PFSK-1 (cell line): ENCODE measurements at regions not wholly inside any gene's neighbourhood (a gene's known extent, or its start where the extent isn't known, plus 50 kb on each side); places are given as distances from the start of the nearest gene placed in this dataset.

Experiments used
- POLR2AphosphoS5 ChIP-seq: IDR thresholded peaks from 2 replicates; pipeline ENCODE4 v1.6.1; 2012; ENCODE audit warnings: low read depth, mild to moderate bottlenecking, control low read depth, low read length, moderate library complexity
- REST ChIP-seq, 2 experiments: IDR thresholded peaks; 2 replicates each; pipeline versions ENCODE4 v1.6.1 to v1.8.0; 2011 to 2012; ENCODE audit warnings: low read depth in 2 of 2, low read length in 2 of 2, control low read depth in 1 of 2, inconsistent platforms in 1 of 2, mild to moderate bottlenecking in 1 of 2, moderate library complexity in 1 of 2; ENCODE audit not compliant: insufficient read depth in 1 of 2
- SIN3A ChIP-seq: IDR thresholded peaks from 2 replicates; pipeline ENCODE4 v1.6.1; 2012; ENCODE audit warnings: mild to moderate bottlenecking, low read length, moderate library complexity, borderline replicate concordance; ENCODE audit not compliant: insufficient read depth
- TAF1 ChIP-seq: IDR thresholded peaks from 2 replicates; pipeline ENCODE4 v1.6.1; 2012; ENCODE audit warnings: low read length, control low read depth, borderline replicate concordance; ENCODE audit not compliant: insufficient read depth

GRCh38 chr10:130338636-130339024, 202.4 kb downstream of the GLRX3 start:
- TF ChIP-seq POLR2AphosphoS5 (no peak), SIN3A (no peak), REST (IDR thresholded peaks at IDR 0.05; ENCODE audit: insufficient read depth in 1 of 2, low read depth in 2 of 2, low read length in 2 of 2) (no peak), TAF1 (no peak)
